HG02588 (cell line): ENCODE measurements at regions not wholly inside any gene's neighbourhood (a gene's known extent, or its start where the extent isn't known, plus 50 kb on each side); places are given as distances from the start of the nearest gene placed in this dataset.

ENCODE experiments used
- ATAC-seq: cut with Tn5 transposase; IDR thresholded peaks from one replicate; pipeline ENCODE4 v1.9.1; 2021; ENCODE audit warnings: mild to moderate bottlenecking, moderate library complexity; ENCODE audit not compliant: unreplicated experiment

GRCh38 chr9:105912157-105912862 is 218.0 kb downstream of the TMEM38B start:
- no peak for ATAC-seq

- no peak for ATAC-seq
These were observed 218.6 kb downstream of the TMEM38B start for GRCh38 chr9:105912863-105913516.

GRCh38 chr9:105921057-105921726 is 226.9 kb downstream of the TMEM38B start:
- no peak for ATAC-seq

DNA sequence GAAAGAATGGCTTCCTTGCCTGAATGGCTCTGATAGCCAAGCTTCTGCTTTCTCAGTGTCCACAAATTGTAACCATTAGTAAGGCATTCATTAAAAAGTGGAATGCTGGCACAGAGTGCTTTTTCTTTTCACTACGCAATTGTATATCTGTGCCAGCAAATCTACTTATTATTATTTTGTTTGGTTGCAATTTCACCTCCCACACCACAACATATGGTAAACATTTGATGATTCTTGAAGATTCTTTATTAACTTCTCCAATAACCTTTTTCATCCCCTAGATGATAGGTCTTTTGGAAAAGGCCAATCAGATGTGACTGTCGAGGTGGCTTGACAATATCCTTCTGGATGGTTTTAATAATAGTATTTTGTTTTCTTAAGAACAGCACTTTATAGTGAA is 234.1 kb downstream of the TMEM38B start:
- no peak for ATAC-seq

DNA sequence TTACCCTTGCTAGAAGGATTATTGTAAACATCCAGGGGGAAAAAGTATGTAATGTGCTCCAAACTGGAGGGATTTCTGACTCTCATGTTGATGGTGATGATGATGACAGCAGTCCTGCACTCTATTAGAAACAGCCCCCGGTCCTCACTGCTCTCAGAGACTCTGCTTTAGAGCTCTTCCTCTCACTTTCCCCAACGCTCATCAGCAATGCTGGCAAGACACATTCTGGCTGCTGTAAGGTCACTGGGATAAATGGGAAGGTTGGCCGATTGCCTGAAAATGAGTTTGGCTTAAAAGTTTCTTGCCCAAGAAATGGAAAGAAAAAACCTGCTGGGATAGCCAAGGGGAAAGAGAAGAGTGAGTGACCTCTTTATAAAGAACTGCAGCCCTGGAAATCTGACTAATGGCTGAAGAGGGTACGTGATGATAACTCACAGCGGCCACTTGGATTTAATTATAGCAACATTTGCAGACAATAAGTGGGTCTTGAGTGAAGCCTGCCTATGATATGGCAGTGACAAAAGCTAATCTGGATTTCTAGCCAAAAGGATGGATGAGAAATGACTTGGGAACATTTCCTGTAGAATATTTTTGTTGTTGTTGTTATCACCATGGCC is 235.8 kb downstream of the TMEM38B start:
- no peak for ATAC-seq

GRCh38 chr9:105932276-105932675 is 237.9 kb downstream of the TMEM38B start:
- ATAC-seq, result no peak

- no peak for ATAC-seq
These were observed 256.1 kb downstream of the TMEM38B start for GRCh38 chr9:105950448-105950847.

GRCh38 chr9:105950894-105951293 is 256.6 kb downstream of the TMEM38B start:
- ATAC-seq, result no peak

DNA sequence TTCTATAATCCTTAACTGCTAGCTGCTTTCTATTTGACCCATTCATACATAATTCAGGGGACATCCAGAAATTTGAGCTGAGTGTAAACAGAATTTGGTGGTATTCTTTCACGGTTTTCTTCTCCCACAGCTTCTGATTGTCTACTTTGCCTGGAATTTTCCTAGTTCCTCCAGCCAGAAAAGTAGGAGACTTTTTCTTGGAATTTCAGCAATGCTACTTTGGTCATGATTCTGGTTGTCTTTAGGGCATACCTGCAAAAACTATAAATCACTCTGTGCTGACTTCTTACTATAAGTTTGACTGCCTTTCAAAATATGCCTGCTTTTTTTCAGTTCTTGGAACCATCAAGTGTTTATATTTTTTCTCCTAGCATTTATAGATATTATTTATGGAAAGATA is 260.2 kb downstream of the TMEM38B start:
- ATAC-seq, result no peak

- ATAC-seq, result no peak
These were observed 263.5 kb downstream of the TMEM38B start for GRCh38 chr9:105957830-105958229.

GRCh38 chr9:105958587-105958986 is 264.2 kb downstream of the TMEM38B start:
- no peak for ATAC-seq

- ATAC-seq, result no peak
These were observed 265.2 kb downstream of the TMEM38B start for GRCh38 chr9:105959531-105959930.

- ATAC-seq, result no peak
These were observed 269.2 kb downstream of the TMEM38B start for GRCh38 chr9:105963343-105964099.

DNA sequence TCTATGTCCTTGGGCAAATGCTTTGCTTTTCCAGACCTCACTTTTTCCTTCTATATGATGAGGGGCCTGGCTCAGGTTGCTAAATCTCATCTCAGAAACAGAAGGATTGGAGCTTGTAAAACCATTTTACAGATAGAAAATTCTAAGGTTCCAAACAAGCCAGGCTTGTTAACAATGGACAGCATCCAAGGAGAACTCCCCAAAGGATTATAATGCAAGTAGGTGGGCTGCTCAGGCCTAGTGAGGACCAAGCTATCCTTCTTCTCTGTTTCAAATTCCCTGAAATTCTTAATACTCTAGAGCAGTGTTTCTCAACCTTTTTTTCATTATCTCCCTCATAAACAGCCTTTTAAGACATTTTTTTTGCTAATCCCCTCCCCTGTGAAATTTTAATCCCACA is 269.8 kb downstream of the TMEM38B start:
- no peak for ATAC-seq

GRCh38 chr9:105966834-105967233 is 272.5 kb downstream of the TMEM38B start:
- no peak for ATAC-seq

DNA sequence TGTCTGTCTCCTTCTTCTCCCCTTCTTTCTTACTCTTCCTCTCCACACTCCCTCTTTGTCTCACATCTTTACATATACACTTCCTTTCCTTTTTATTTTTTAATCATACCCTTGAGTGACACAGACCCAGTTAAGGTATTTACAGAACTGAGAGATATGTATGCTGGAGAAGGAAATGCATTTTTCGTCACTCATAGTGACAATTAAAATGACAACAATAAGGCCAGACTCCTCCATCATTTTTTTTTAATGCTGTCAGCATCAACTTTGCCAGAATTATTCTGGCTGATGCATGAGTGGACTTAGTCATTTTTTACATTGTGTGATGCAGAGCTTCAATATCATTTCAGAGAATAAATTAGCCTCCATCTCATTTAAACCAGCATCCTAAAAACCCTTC is 272.9 kb downstream of the TMEM38B start:
- ATAC-seq, result no peak

DNA sequence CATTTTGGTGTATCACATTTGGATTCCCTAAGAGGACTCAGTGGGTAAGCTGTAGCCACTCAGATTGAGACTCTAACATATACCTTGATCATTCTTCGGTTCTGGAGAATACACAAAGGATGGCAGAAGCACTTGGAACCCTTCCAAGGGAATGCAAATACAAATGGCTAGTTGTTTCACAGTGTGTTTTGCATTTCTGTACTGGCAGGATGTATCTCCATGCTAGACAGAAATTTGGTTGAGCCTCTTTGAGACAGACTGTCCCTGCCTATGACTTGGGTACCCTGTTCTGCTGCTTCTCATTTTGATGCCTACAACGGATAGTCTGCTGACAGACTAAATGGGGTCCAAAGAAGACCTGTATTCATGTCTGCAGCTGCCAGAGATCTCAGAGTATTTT is 273.5 kb downstream of the TMEM38B start:
- no peak for ATAC-seq

GRCh38 chr9:105968811-105969466 is 274.6 kb downstream of the TMEM38B start:
- no peak for ATAC-seq

DNA sequence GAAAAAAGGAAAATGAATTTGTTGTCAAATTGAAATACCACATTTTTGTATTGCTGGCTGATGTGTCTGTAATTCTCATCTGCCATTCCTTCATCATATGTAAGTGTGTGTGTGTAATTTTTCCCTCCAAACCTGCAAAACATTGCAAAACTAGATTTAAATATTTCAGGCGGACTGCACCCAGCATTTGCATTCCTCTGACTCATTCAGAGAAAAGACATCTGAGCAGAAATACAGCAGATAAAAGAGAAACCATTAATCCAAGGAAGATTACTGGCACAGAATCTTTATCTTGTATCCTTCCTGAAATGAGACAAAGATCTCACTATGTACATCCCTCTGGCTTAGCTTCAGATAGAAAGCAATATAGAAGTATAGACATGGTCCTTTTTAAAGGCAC is 275.3 kb downstream of the TMEM38B start:
- no peak for ATAC-seq

DNA sequence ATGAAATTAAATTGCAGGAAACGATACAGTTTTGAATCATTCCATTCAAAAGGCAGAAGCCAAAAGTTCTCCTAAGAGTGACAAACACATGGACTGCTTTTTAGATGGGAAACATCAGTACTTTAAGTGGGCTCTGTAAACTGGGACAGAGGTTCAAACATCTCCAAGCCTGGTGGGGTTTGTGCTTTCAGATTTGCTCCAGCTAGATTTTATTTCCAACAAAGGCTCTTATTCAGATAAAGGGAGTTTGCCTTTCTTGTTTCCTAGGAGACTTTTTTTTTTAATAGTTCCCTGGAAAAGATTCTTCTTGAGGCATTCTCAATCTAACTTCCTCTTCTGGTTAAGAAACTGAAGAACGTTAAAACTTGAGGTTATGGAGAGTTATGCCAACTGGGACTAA is 277.6 kb downstream of the TMEM38B start:
- no peak for ATAC-seq
